ENCODE measurements at regions not wholly inside any gene's neighbourhood (a gene's known extent, or its start where the extent isn't known, plus 50 kb on each side); places are given as distances from the start of the nearest gene placed in this dataset.
"Not testable (repeated sequence)": the region's sequence is repeated elsewhere in the genome, so short reads cannot be mapped to it uniquely, and the experiment has no call there.

DNA sequence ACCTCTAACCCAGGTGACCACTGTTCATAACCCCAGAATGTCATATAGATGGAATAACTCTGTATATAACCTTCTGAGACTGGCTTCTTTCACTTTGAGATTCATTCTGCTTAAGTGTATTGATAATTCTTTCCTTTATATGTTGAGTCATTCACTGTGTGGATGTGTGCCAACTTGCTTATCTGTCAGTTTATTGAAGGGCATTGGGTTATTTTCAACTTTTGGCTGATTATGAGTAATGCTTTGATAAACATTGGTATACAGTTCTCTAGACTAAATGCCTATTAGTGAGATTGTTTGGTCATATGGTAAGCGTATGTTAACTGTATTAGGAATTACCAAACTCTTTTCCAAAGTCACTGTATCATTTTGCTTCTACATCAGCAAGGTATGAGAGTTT, 453.4 kb upstream of the SPTLC3 start:
- Histone ChIP-seq H3K27ac (ENCODE audit: low read length) (no peak overlapping the region), H3K4me1 (ENCODE audit: control insufficient read depth, insufficient read depth, low read length) (no peaks in the 10 kb centered on the region), H3K36me3 (ENCODE audit: control insufficient read depth, insufficient read depth, low read length) (no peaks in the 10 kb centered on the region), H3K4me3 (ENCODE audit: low read length) (no peak overlapping the region), H3K27me3 (ENCODE audit: control insufficient read depth, insufficient read depth, low read length) (no peaks in the 10 kb centered on the region), H3K9me3 (ENCODE audit: control insufficient read depth, low read depth, low read length) (no peaks in the 10 kb centered on the region)
- no peak for DNase-seq
- WGBS (ENCODE audit: insufficient coverage, low lambda C conversion rate): no CpG with 5 or more reads among the region's 1 CpG

DNA sequence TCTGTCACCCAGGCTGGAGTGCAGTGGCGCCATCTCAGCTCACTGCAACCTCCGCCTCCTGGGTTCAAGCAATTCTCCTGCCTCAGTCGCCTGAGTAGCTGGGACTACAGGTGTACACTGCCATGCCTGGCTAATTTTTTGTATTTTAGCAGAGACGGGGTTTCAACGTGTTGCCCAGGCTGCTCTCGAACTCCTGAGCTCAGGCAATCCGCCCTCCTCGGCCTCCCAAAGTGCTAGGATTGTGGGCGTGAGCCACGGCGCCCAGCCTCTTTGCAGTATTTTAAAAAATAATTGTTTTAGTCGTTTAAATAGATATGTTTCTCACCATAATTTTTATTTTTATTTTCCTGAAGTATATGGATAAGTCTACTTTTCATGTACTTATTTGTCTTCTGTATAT, 452.9 kb upstream of the SPTLC3 start:
- 100% methylated on average over 4 of the region's 12 CpGs for WGBS (ENCODE audit: insufficient coverage, low lambda C conversion rate)
- not testable (repeated sequence) for H3K27ac ChIP-seq (ENCODE audit: low read length); DNase-seq; H3K4me3 ChIP-seq (ENCODE audit: low read length); H3K36me3 ChIP-seq (ENCODE audit: control insufficient read depth, insufficient read depth, low read length); H3K27me3 ChIP-seq (ENCODE audit: control insufficient read depth, insufficient read depth, low read length); H3K4me1 ChIP-seq (ENCODE audit: control insufficient read depth, insufficient read depth, low read length); H3K9me3 ChIP-seq (ENCODE audit: control insufficient read depth, low read depth, low read length)

DNA sequence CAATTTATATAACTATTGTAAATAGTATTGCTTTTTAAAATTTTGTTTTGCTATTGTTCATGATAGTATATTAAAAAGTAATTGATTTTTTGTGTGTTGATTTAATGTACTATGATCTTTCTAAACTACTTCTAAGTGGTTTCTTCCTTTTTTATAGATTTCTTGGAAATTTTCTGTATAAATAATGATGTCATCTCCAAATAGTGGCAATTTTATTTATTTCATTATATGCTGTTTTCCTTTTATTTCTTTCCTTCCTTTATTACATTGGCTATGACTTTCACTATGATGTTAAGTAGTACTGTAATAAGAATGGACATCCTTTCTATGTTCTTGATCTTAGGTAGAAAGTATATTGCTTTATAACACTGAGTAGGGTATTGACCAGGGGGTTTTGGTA, 451.5 kb upstream of the SPTLC3 start:
- no peak for DNase-seq
- Histone ChIP-seq H3K9me3 (ENCODE audit: control insufficient read depth, low read depth, low read length) (no peaks in the 10 kb centered on the region), H3K4me3 (ENCODE audit: low read length) (no peak overlapping the region), H3K27ac (ENCODE audit: low read length) (no peak overlapping the region), H3K4me1 (ENCODE audit: control insufficient read depth, insufficient read depth, low read length) (no peaks in the 10 kb centered on the region), H3K36me3 (ENCODE audit: control insufficient read depth, insufficient read depth, low read length) (no peaks in the 10 kb centered on the region), H3K27me3 (ENCODE audit: control insufficient read depth, insufficient read depth, low read length) (no peaks in the 10 kb centered on the region)

DNA sequence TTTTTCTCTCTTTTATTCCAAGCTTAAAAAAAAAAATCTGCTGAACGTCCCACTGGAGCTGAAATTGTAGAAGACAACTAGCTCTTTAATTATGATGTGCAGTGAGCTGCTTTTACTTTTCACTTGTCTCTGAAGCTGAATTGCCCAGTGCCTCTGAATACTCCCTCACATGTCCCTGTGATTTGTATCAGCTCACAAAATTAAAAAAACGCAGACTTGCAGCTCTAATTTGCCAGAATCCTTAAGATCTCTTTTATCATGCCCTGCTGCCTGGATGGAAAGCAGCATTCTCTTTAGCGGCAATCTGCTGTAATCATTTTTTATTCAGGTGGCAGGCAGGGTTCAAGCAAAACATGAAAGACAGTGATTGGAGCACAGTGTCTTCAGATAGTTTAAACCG, 443.8 kb upstream of the SPTLC3 start:
- no peaks in the 10 kb centered on the region for H3K27me3 ChIP-seq (ENCODE audit: control insufficient read depth, insufficient read depth, low read length)
- WGBS (ENCODE audit: insufficient coverage, low lambda C conversion rate): no CpG with 5 or more reads among the region's 4 CpGs
- H3K9me3 ChIP-seq (ENCODE audit: control insufficient read depth, low read depth, low read length): no peaks in the 10 kb centered on the region
- no peak for DNase-seq
- H3K4me1 ChIP-seq (ENCODE audit: control insufficient read depth, insufficient read depth, low read length): no peaks in the 10 kb centered on the region
- no peak overlapping the region for H3K4me3 ChIP-seq (ENCODE audit: low read length)
- H3K36me3 ChIP-seq (ENCODE audit: control insufficient read depth, insufficient read depth, low read length): no peaks in the 10 kb centered on the region
- H3K27ac ChIP-seq (ENCODE audit: low read length): no peak overlapping the region

DNA sequence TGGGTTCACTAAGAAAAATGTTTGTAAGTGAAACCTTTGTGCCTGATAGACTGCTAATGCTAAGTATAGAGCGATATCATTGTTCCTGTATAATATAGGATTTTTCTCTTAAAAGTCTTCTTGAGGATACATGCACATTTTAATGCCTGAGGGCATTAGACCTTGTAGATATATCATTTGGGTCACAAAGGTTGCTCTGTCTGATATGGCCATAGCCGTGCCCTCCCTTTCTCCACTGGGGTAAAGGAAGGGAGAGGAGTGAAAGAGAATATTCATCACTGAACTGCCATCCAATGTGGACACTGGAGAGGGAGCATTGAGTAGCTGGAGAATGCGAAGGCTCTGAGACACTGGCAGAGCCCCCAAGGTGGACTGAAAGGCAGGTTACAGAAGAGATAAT, 442.2 kb upstream of the SPTLC3 start:
- no peak overlapping the region for H3K4me3 ChIP-seq (ENCODE audit: low read length)
- DNase-seq: no peak
- no peaks in the 10 kb centered on the region for H3K36me3 ChIP-seq (ENCODE audit: control insufficient read depth, insufficient read depth, low read length)
- no CpG with 5 or more reads among the region's 3 CpGs for WGBS (ENCODE audit: insufficient coverage, low lambda C conversion rate)
- H3K4me1 ChIP-seq (ENCODE audit: control insufficient read depth, insufficient read depth, low read length): no peaks in the 10 kb centered on the region
- H3K27me3 ChIP-seq (ENCODE audit: control insufficient read depth, insufficient read depth, low read length): no peaks in the 10 kb centered on the region
- no peaks in the 10 kb centered on the region for H3K9me3 ChIP-seq (ENCODE audit: control insufficient read depth, low read depth, low read length)
- no peak overlapping the region for H3K27ac ChIP-seq (ENCODE audit: low read length)

DNA sequence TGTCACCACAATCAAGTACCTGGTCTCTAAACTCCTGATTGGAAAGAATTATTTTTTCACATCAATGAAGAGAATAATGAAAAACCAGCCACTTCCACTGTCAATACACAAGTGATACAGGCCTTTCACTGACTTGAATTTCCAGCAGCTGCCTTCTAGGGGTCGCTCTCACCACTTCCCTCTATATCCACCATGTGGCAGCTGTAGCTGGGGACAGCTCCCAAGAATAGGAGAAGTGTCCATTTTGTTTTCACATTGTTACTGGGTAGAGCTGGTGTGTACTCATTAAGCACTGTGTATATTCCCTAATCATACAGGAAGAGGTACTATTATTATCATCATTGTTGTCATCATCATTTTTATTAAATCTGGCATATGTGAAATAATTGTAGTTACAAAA, 438.4 kb upstream of the SPTLC3 start:
- H3K4me1 ChIP-seq (ENCODE audit: control insufficient read depth, insufficient read depth, low read length): no peaks in the 10 kb centered on the region
- no CpG with 5 or more reads among the region's 1 CpG for WGBS (ENCODE audit: insufficient coverage, low lambda C conversion rate)
- H3K36me3 ChIP-seq (ENCODE audit: control insufficient read depth, insufficient read depth, low read length): no peaks in the 10 kb centered on the region
- H3K27ac ChIP-seq (ENCODE audit: low read length): no peak overlapping the region
- no peak overlapping the region for H3K4me3 ChIP-seq (ENCODE audit: low read length)
- H3K9me3 ChIP-seq (ENCODE audit: control insufficient read depth, low read depth, low read length): no peaks in the 10 kb centered on the region
- DNase-seq: peak in 1 of 2 donors; percentile 10
- H3K27me3 ChIP-seq (ENCODE audit: control insufficient read depth, insufficient read depth, low read length): no peaks in the 10 kb centered on the region

DNA sequence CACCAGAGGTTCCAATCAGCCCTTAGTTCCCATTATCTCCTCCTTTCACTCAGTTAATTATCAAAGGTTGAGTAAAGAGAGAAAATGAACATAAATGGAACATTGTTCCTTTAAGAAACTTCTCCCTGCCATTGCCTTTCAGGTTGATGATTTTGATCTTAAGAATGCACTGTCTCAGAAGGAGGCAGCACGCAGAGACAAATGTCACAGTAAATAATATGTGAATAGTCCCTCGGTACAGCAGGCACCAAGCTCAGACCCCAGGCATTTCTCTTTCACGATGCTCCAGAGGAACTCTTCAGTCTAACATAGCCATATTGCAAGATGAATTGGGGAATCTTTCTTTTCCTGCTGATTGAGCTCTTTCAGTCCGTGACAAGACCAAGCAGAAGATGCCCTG, 435.3 kb upstream of the SPTLC3 start:
- WGBS (ENCODE audit: insufficient coverage, low lambda C conversion rate): no CpG with 5 or more reads among the region's 4 CpGs
- no peaks in the 10 kb centered on the region for H3K27me3 ChIP-seq (ENCODE audit: control insufficient read depth, insufficient read depth, low read length)
- H3K4me3 ChIP-seq (ENCODE audit: low read length): no peak overlapping the region
- H3K4me1 ChIP-seq (ENCODE audit: control insufficient read depth, insufficient read depth, low read length): no peaks in the 10 kb centered on the region
- DNase-seq: no peak
- no peak overlapping the region for H3K27ac ChIP-seq (ENCODE audit: low read length)
- no peaks in the 10 kb centered on the region for H3K36me3 ChIP-seq (ENCODE audit: control insufficient read depth, insufficient read depth, low read length)
- no peaks in the 10 kb centered on the region for H3K9me3 ChIP-seq (ENCODE audit: control insufficient read depth, low read depth, low read length)

DNA sequence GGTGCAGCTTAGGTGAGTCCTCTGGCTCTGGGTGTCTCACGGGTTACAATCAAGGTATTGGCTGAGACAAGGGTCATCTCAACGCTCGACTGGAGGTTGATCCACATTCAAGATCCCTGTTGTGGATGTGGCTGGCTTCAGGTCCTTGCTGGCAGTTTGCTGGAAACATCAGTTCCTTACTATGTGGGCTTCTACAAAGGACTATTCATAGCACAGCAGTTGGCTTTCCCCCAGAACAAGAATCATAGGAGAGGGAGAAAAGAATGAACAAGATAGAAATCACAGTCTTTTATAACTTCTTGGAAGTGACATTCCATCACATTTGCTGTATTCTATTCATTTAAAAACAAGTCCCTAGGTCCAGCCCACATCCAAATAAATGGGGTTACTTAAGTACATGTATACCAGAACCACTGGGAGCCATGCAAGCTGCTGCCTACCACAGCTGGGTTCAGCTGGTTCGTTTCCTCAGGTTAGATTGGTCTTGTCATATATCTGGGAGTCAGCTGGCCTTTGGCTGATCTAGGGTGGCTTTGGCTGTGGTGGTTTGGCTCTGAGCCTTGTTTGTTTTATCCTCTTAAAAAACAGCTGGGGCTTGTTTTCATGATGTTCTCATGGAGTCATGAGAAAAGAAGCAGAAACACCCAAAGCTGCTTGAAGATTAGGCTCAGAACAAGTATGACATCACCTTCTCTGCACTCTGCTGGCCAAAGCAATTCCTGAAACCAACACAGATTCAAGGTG, 433.2 kb upstream of the SPTLC3 start:
- H3K36me3 ChIP-seq (ENCODE audit: control insufficient read depth, insufficient read depth, low read length): no peaks in the 10 kb centered on the region
- DNase-seq: peak; percentile 55 to 65
- no peak overlapping the region for H3K27ac ChIP-seq (ENCODE audit: low read length)
- whole genome bisulfite sequencing (ENCODE audit: insufficient coverage, low lambda C conversion rate): no CpG with 5 or more reads among the region's 4 CpGs
- H3K4me1 ChIP-seq (ENCODE audit: control insufficient read depth, insufficient read depth, low read length): no peaks in the 10 kb centered on the region
- no peaks in the 10 kb centered on the region for H3K9me3 ChIP-seq (ENCODE audit: control insufficient read depth, low read depth, low read length)
- H3K27me3 ChIP-seq (ENCODE audit: control insufficient read depth, insufficient read depth, low read length): no peaks in the 10 kb centered on the region
- H3K4me3 ChIP-seq (ENCODE audit: low read length): no peak overlapping the region

DNA sequence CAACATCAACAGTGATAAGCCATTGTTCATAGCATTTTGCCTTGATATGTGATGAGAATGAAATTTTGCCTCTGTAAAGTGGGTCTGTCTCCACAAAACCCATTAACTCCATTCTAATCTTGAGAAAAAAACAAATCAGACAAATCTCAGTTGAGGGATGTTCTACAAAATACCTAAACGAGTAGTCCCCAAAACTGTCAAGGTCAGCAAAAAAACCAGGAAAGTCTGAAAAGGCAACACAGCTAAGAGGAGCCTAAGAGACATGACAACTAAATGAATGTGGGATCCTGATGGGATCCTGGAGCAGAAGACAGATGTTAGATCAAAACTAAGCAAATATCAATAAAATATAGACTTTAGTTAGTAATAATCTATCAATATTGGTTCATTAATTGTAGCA, 431.6 kb upstream of the SPTLC3 start:
- Histone ChIP-seq H3K27ac (ENCODE audit: low read length) (no peak overlapping the region), H3K27me3 (ENCODE audit: control insufficient read depth, insufficient read depth, low read length) (no peaks in the 10 kb centered on the region), H3K4me1 (ENCODE audit: control insufficient read depth, insufficient read depth, low read length) (no peaks in the 10 kb centered on the region), H3K36me3 (ENCODE audit: control insufficient read depth, insufficient read depth, low read length) (no peaks in the 10 kb centered on the region), H3K4me3 (ENCODE audit: low read length) (no peak overlapping the region), H3K9me3 (ENCODE audit: control insufficient read depth, low read depth, low read length) (no peaks in the 10 kb centered on the region)
- no peak for DNase-seq
- 83% methylated on average over 1 of the region's 1 CpG for WGBS (ENCODE audit: insufficient coverage, low lambda C conversion rate)

DNA sequence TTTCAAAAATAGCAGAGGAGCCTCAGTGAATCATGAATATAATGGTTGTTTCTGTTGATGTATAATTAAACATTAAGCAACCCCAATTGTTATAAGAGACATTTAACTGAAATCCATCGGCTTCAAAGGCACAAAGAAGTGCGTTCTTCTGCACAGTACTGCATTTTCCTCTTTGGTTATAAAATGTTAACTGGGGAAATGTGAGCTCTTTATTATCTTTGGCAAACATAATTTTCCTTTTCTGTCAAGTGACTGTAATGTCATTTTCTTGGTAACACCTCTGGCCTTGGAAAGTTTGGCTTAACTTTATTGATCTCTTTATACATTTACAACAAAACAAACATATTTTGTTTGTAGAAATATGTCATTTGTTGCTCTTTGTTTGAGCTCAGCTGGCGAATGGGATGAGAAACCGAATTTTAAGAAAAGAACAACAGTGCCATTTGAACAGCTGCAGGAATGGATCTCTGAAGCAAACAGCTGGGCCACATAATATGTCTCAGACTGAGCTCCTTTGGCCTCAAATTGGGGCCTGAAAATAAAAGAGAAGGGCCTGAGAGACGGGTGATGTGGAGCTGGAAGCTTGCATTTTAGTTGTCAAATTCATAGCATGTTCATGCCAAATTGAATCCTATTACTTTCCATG, 427.0 kb upstream of the SPTLC3 start:
- H3K4me3 ChIP-seq (ENCODE audit: low read length): no peak overlapping the region
- no peaks in the 10 kb centered on the region for H3K9me3 ChIP-seq (ENCODE audit: control insufficient read depth, low read depth, low read length)
- no peaks in the 10 kb centered on the region for H3K36me3 ChIP-seq (ENCODE audit: control insufficient read depth, insufficient read depth, low read length)
- no peaks in the 10 kb centered on the region for H3K27me3 ChIP-seq (ENCODE audit: control insufficient read depth, insufficient read depth, low read length)
- no peak for DNase-seq
- 0% methylated on average over 1 of the region's 5 CpGs for WGBS (ENCODE audit: insufficient coverage, low lambda C conversion rate)
- H3K4me1 ChIP-seq (ENCODE audit: control insufficient read depth, insufficient read depth, low read length): no peaks in the 10 kb centered on the region
- no peak overlapping the region for H3K27ac ChIP-seq (ENCODE audit: low read length)

DNA sequence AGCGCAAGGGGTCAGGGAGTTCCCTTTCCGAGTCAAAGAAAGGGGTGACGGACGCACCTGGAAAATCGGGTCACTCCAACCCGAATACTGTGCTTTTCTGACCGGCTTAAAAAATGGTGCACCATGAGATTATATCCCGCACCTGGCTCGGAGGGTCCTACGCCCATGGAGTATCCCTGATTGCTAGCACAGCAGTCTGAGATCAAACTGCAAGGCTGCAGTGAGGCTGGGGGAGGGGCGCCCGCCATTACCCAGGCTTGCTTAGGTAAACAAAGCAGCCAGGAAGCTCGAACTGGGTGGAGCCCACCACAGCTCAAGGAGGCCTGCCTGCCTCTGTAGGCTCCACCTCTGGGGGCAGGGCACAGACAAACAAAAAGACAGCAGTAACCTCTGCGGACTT, 426.1 kb upstream of the SPTLC3 start:
- not testable (repeated sequence) for H3K36me3 ChIP-seq (ENCODE audit: control insufficient read depth, insufficient read depth, low read length); DNase-seq; H3K27ac ChIP-seq (ENCODE audit: low read length); H3K9me3 ChIP-seq (ENCODE audit: control insufficient read depth, low read depth, low read length); H3K4me3 ChIP-seq (ENCODE audit: low read length); H3K4me1 ChIP-seq (ENCODE audit: control insufficient read depth, insufficient read depth, low read length); H3K27me3 ChIP-seq (ENCODE audit: control insufficient read depth, insufficient read depth, low read length)
- WGBS (ENCODE audit: insufficient coverage, low lambda C conversion rate): no CpG with 5 or more reads among the region's 14 CpGs

Data from large intestine (tissue), 3 donors.